22Rv1 (cell line): ENCODE measurements at regions not wholly inside any gene's neighbourhood (a gene's known extent, or its start where the extent isn't known, plus 50 kb on each side); places are given as distances from the start of the nearest gene placed in this dataset.

ENCODE experiments used
- H3K27ac ChIP-seq: fragments of 450-650 bp; 2 replicates; pipeline ENCODE4 v1.5.1; 2017
- ZFX ChIP-seq: fragments of 450-650 bp; IDR thresholded peaks from 2 replicates; pipeline ENCODE4 v1.6.1; 2017; ENCODE audit warnings: antibody characterized with exemption, borderline replicate concordance
- TF ChIP-seq, protein P1 (sequence below): fragments of 450-650 bp; IDR thresholded peaks from 2 replicates; pipeline ENCODE4 v1.5.1; 2017; ENCODE audit warnings: mild to moderate bottlenecking

GRCh38 chr4:26076000-26076587, 162.1 kb downstream of the SMIM20 start:
- no peak overlapping the region for H3K27ac ChIP-seq
- TF ChIP-seq, protein P1, sequence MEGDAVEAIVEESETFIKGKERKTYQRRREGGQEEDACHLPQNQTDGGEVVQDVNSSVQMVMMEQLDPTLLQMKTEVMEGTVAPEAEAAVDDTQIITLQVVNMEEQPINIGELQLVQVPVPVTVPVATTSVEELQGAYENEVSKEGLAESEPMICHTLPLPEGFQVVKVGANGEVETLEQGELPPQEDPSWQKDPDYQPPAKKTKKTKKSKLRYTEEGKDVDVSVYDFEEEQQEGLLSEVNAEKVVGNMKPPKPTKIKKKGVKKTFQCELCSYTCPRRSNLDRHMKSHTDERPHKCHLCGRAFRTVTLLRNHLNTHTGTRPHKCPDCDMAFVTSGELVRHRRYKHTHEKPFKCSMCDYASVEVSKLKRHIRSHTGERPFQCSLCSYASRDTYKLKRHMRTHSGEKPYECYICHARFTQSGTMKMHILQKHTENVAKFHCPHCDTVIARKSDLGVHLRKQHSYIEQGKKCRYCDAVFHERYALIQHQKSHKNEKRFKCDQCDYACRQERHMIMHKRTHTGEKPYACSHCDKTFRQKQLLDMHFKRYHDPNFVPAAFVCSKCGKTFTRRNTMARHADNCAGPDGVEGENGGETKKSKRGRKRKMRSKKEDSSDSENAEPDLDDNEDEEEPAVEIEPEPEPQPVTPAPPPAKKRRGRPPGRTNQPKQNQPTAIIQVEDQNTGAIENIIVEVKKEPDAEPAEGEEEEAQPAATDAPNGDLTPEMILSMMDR, result no peak
- no peak for TF ChIP-seq ZFX

DNA sequence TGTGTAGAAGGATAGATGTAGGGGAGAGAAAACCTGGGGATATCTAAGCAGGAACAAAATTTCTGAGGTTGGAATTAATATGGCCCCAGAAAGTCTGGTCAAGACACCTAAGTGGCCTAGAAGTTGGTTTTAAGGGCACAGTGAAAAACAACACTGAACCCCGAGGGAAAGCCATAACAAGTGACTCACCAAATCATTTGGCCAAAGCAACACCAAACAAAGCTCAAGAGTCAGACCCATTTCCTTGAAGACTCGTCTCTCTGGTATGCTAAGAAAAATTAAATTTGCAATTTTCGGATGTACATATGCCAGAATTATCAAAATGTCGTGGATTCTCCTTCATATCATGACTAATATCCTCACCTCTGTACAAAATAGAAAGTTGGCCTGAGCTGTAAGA, 162.9 kb downstream of the SMIM20 start:
- H3K27ac ChIP-seq, result no peak overlapping the region
- TF ChIP-seq, protein P1, result no peak
- TF ChIP-seq ZFX, result no peak

DNA sequence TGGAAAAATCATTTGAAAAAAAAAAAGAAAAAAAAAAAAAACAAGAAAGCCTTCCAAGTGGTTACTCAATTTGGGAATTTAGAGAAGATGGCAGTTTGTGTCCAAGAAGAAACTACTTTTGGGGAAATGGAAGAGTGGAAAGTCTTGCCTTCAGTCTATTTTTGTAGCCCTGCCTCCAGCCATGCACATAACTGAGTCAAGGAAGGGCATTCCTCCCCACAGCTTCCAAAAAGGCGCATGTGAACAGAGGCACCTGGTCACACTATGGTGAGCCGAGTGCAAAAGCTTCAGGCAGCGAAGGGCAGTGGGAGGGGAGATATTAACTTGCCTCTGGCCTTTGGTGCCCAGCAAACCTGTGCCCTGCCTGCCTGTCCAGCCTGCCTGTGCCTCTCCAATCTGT, 163.7 kb downstream of the SMIM20 start:
- TF ChIP-seq, protein P1, result no peak
- TF ChIP-seq ZFX, result no peak
- H3K27ac ChIP-seq, result no peak overlapping the region

GRCh38 chr4:26080870-26081628, 167.0 kb downstream of the SMIM20 start:
- no peak overlapping the region for H3K27ac ChIP-seq

DNA sequence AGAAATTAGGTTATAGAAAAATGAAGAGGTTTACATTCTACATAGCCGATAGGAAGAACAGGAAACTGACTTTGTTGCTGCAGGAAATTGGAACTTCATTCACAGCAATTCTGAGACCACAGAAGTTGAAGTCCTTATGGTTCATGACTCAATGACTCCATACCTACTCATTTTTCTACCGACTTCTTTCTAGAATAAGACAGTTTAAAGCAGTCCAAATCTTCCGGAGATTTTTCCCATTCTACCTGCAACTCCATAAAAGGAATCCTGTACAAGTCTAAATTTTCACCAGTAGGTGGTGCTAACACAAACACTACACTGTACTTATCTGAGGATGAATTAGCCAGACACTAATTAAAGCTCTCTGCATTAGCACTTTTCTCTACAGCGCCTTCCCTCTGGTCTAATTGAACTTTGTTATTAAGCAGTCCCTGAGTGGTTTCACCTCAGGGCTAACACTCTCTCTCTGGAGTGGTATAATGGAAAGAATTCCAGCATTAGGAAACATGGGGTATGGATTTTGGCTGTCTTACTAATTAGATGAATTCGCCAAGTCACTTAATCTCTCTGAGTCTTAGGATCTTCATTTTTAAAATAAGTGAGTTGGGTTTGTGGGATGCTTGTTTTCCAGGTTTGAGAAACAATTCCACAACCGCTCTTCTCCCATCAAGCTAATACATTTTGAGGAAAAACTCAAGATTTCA, 167.9 kb downstream of the SMIM20 start:
- TF ChIP-seq, protein P1, result peak; percentile 88
- no peak for TF ChIP-seq ZFX
- no peak overlapping the region for H3K27ac ChIP-seq

More at GRCh38 chr4:26080870-26081628, 167.0 kb downstream of the SMIM20 start:
- TF ChIP-seq, protein P1, result no peak
- TF ChIP-seq ZFX, result no peak

DNA sequence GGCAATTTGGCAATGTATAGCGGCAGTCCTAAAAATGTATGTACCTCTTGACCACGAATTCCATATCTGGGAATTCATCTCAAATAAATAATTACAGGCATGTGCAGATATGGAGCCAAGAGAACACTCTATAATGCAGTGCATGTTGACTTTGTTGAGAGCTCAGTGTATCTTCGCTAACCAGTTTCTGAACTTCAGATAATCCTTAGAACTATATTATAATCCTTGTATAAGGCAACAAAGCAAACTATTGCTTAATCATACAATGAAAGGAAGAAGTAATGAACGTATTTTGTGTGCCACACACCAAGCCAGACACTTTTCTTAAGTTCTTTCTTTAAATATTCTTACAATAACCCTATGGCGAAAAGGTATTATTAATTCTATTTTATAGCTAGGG, 168.5 kb downstream of the SMIM20 start:
- H3K27ac ChIP-seq, result no peak overlapping the region
- TF ChIP-seq ZFX, result no peak
- TF ChIP-seq, protein P1, result no peak

GRCh38 chr4:26083987-26084386, 170.0 kb downstream of the SMIM20 start:
- no peak overlapping the region for H3K27ac ChIP-seq
- TF ChIP-seq ZFX, result no peak
- TF ChIP-seq, protein P1, result no peak
